GM18519 (cell line): ENCODE measurements at regions not wholly inside any gene's neighbourhood (a gene's known extent, or its start where the extent isn't known, plus 50 kb on each side); places are given as distances from the start of the nearest gene placed in this dataset.
"Not testable (repeated sequence)": the region's sequence is repeated elsewhere in the genome, so short reads cannot be mapped to it uniquely, and the experiment has no call there.

ENCODE experiments used
- ATAC-seq: cut with Tn5 transposase; IDR thresholded peaks from one replicate; pipeline ENCODE4 v1.9.1; 2021; ENCODE audit warnings: mild to moderate bottlenecking, moderate library complexity; ENCODE audit not compliant: unreplicated experiment, low FRiP score

- no peak for ATAC-seq
These were observed 2110.3 kb downstream of the NCAM2 start for GRCh38 chr21:23108533-23108932.

- ATAC-seq, result no peak
These were observed 2112.9 kb downstream of the NCAM2 start for GRCh38 chr21:23111070-23111600.

DNA sequence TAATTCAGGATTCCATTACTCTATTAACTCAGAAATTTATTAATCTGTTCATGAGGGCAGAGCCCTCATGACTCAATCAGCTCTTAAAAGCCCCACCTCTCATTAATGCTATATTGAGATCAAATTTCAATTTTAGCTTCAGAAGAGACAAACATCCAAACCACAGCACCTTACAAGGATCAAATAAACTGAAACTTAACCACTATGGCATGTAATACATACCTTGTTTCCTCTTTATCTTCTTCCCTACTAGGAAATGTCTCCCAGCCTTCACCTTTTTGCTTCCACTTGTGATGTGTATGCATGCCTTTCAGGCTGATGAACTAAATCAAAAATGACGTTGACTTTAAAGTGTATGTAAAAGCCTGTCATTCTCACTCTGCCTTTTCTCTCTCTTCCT is 2121.3 kb downstream of the NCAM2 start:
- no peak for ATAC-seq

GRCh38 chr21:23127973-23128372 is 2129.8 kb downstream of the NCAM2 start:
- no peak for ATAC-seq

GRCh38 chr21:23130308-23130707 is 2132.1 kb downstream of the NCAM2 start:
- ATAC-seq, result no peak

DNA sequence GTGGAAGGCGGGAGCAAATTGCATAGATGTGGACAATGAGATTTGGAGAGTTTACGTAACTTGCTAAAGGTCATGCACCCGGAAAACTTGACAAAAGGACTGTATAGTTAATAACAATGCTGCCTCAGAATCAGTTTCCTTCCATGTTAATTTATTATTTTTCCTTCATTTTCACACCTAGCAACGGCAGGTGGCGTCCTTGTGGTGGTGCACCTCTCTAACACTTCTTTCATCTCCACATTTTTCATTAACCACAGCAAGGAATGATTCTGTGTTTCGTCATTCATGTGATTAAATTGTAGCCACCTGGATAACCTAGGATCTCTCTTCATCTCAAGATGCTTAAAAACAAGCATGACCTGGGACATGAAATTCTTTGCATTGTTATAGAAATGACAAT is 2133.0 kb downstream of the NCAM2 start:
- no peak for ATAC-seq

DNA sequence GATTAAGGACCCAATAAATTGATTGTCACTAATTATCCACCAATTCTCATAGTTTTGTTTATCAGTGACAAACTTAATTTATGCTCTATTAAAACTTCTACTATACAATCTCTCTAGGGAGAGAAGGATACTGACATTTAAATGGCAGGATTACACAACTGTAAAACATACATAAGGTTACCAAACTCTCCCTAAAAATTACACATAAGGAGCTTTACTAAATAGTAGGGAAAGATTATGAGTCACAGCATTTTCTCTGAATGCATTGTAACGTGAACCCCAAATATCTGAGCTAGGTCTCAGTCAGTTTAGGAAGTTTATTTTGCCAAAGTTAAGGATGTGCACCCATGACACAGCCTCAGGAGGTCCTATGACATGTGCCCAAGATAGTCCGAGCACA is 2140.6 kb downstream of the NCAM2 start:
- ATAC-seq, result no peak

GRCh38 chr21:23152130-23152529 is 2153.9 kb downstream of the NCAM2 start:
- ATAC-seq, result no peak

- not testable (repeated sequence) for ATAC-seq
These were observed 2155.6 kb downstream of the NCAM2 start for GRCh38 chr21:23153842-23154241.

DNA sequence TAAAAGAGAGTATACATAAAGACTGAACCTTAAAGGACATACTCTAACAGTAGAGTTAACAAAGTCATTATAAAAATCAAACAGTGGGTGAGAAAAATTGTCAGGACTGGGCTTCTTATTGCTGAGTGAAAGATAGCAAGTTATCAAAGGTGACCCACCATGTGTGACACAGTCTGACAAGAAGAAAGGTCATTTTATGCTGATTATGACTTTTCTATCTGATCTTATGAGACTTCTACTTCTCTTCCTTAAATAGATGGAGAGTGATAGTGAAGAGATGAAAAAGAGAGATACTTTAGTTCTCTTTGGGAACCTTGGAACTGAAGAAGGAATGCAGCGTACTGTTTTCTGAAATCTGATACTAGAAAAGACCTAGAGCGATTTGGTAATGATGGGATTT is 2157.1 kb downstream of the NCAM2 start:
- ATAC-seq, result no peak

GRCh38 chr21:23160914-23161313 is 2162.7 kb downstream of the NCAM2 start:
- ATAC-seq, result no peak

- ATAC-seq, result no peak
These were observed 2164.2 kb downstream of the NCAM2 start for GRCh38 chr21:23162198-23162946.
